HG03139 (cell line): ENCODE measurements at regions not wholly inside any gene's neighbourhood (a gene's known extent, or its start where the extent isn't known, plus 50 kb on each side); places are given as distances from the start of the nearest gene placed in this dataset.
"Not testable (repeated sequence)": the region's sequence is repeated elsewhere in the genome, so short reads cannot be mapped to it uniquely, and the experiment has no call there.

Source experiments
- ATAC-seq: cut with Tn5 transposase; IDR thresholded peaks from one replicate; pipeline ENCODE4 v1.9.1; 2021; ENCODE audit not compliant: unreplicated experiment

- no peak for ATAC-seq
Measured at GRCh38 chr3:66910266-66911055, 87.6 kb upstream of the KBTBD8 start.

- no peak for ATAC-seq
Measured at GRCh38 chr3:66912306-66912705, 85.8 kb upstream of the KBTBD8 start.

- ATAC-seq = no peak
Measured at GRCh38 chr3:66922058-66922457, 76.0 kb upstream of the KBTBD8 start.

GRCh38 chr3:66923969-66924368, 74.1 kb upstream of the KBTBD8 start:
- no peak for ATAC-seq

GRCh38 chr3:66928252-66928651, 69.9 kb upstream of the KBTBD8 start:
- ATAC-seq = no peak

- no peak for ATAC-seq
Measured at GRCh38 chr3:66931291-66931690, 66.8 kb upstream of the KBTBD8 start.

- no peak for ATAC-seq
Measured at GRCh38 chr3:66931699-66932098, 66.4 kb upstream of the KBTBD8 start.

- no peak for ATAC-seq
Measured at GRCh38 chr3:66933233-66933632, 64.9 kb upstream of the KBTBD8 start.

GRCh38 chr3:66934041-66934440, 64.1 kb upstream of the KBTBD8 start:
- no peak for ATAC-seq

GRCh38 chr3:66934725-66935124, 63.4 kb upstream of the KBTBD8 start:
- ATAC-seq = no peak

- not testable (repeated sequence) for ATAC-seq
Measured at GRCh38 chr3:66937041-66937440, 61.1 kb upstream of the KBTBD8 start.

- peak; percentile 83 for ATAC-seq
Measured at GRCh38 chr3:66938338-66938963, 59.7 kb upstream of the KBTBD8 start.

- no peak for ATAC-seq
Measured at GRCh38 chr3:66948041-66948440, 50.1 kb upstream of the KBTBD8 start.
